ENCODE measurements at regions not wholly inside any gene's neighbourhood (a gene's known extent, or its start where the extent isn't known, plus 50 kb on each side); places are given as distances from the start of the nearest gene placed in this dataset.

DNA sequence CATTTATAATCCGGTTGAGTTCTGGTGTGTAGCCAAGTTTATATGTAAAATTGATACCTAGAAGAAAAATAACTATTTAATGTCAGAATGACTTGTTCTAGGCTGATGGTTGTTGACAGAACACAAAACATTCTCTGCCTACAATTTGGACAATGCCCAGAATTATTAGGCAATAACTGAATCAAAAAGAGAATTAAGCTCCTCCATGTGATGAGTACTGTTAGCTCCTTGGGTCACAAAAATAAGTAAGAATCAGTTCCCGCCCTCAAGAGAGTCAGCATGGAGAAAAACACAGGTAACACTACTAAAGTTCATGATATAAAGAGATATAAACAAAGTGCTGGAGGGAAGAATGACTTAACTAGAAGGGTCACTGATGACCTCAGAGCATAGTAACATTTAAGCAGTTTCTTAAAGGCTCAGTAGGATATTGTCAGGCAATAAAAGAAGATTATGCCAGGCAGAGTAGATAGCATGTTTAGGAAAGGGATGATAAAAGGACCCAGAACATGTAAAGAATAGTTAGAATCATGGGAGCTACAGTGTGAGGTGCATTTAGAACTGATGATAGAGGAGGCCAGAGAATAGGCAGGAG, 200.5 kb upstream of the ACTBL2 start:
- no peaks in the 10 kb centered on the region for H3K36me3 ChIP-seq
- peaks cover 10% of the 10 kb centered on the region for H3K4me1 ChIP-seq
- DNase-seq: no peak

DNA sequence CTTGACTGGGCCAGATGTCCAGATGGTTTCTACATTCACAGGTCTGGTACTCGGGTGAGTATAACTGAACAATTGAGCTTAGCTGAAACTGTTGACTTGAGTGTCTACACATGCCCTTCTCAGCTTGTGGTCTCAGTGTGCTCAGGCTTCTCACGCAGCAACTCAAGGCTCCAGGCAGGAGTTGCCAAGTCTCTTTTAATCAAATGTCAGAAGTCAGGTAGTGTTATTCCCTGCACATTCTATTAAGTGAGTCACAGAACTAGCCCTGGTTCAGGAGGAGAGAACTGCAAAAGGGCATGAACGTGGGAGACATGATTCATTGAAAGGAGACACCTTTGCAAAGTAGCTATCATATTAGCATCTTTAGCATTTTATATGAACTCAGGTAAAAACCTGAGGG, 199.3 kb upstream of the ACTBL2 start:
- Histone ChIP-seq H3K4me1 (peaks cover 13% of the 10 kb centered on the region), H3K9me3 (replicated peaks) (no peaks in the 10 kb centered on the region), H3K4me3 (no peak overlapping the region), H3K36me3 (no peaks in the 10 kb centered on the region), H3K27me3 (ENCODE audit: low read depth) (no peaks in the 10 kb centered on the region), H3K27ac (replicated peaks) (no peak overlapping the region)
- TF ChIP-seq, protein P1, sequence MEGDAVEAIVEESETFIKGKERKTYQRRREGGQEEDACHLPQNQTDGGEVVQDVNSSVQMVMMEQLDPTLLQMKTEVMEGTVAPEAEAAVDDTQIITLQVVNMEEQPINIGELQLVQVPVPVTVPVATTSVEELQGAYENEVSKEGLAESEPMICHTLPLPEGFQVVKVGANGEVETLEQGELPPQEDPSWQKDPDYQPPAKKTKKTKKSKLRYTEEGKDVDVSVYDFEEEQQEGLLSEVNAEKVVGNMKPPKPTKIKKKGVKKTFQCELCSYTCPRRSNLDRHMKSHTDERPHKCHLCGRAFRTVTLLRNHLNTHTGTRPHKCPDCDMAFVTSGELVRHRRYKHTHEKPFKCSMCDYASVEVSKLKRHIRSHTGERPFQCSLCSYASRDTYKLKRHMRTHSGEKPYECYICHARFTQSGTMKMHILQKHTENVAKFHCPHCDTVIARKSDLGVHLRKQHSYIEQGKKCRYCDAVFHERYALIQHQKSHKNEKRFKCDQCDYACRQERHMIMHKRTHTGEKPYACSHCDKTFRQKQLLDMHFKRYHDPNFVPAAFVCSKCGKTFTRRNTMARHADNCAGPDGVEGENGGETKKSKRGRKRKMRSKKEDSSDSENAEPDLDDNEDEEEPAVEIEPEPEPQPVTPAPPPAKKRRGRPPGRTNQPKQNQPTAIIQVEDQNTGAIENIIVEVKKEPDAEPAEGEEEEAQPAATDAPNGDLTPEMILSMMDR (IDR thresholded peaks at IDR 0.05; ENCODE audit: borderline replicate concordance): no peak
- DNase-seq: no peak
- intact Hi-C loops (cut with micrococcal nuclease): no loop called here

More for the DNA sequence above, 200.5 kb upstream of the ACTBL2 start:
- intact Hi-C loops (cut with micrococcal nuclease): no loop called here
- H3K27ac ChIP-seq (replicated peaks): no peak overlapping the region
- H3K9me3 ChIP-seq (replicated peaks): no peaks in the 10 kb centered on the region
- H3K4me3 ChIP-seq: no peak overlapping the region
- TF ChIP-seq, protein P1 (IDR thresholded peaks at IDR 0.05; ENCODE audit: borderline replicate concordance): no peak
- no peaks in the 10 kb centered on the region for H3K27me3 ChIP-seq (ENCODE audit: low read depth)

DNA sequence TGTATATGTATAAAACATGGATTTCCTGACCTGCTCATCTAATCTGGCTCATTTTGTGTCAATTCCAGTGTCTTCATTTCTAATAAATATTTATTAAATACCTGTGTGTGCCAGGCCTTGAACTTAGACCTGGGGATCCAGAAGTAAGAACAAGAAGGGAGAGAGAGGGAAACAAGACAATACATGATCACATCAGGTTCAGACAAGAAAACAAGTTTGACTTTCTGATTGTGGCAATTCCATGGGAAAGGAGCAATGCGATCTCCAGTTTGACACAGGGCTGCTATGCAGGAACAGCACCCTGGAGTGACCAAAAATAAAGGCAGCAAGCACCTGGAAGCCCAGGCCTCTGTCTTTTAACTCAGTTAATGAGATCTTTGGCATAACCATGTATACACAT, 198.1 kb upstream of the ACTBL2 start:
- no peak overlapping the region for H3K27ac ChIP-seq (replicated peaks)
- TF ChIP-seq, protein P1 (IDR thresholded peaks at IDR 0.05; ENCODE audit: borderline replicate concordance): no peak
- DNase-seq: no peak
- no peak overlapping the region for H3K4me3 ChIP-seq
- peaks cover 18% of the 10 kb centered on the region for H3K4me1 ChIP-seq
- H3K36me3 ChIP-seq: no peaks in the 10 kb centered on the region
- no peaks in the 10 kb centered on the region for H3K27me3 ChIP-seq (ENCODE audit: low read depth)
- intact Hi-C loops (cut with micrococcal nuclease): no loop called here
- no peaks in the 10 kb centered on the region for H3K9me3 ChIP-seq (replicated peaks)

DNA sequence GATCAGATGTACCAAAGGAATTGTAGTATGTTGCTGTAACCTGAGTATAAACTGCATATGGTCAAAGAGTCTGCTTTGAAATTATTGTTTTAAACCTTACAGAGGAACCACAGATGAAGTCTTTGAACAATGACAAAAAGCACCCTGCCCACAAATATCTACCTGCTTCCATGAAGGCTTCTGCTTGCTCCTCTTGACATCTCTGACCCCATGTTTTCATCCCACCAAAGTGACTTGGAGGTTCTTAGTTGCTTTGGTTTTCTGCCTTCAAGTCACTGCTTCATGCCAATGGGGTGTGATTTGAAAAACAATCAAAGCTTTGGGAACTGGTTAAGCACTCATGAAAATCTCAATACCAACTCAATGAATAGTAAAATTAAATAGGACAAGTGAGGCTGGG, 194.6 kb upstream of the ACTBL2 start:
- DNase-seq: no peak
- Histone ChIP-seq H3K36me3 (no peaks in the 10 kb centered on the region), H3K4me1 (peaks cover 8% of the 10 kb centered on the region), H3K27ac (replicated peaks) (no peak overlapping the region), H3K4me3 (no peak overlapping the region), H3K9me3 (replicated peaks) (no peaks in the 10 kb centered on the region), H3K27me3 (ENCODE audit: low read depth) (no peaks in the 10 kb centered on the region)
- TF ChIP-seq, protein P1 (IDR thresholded peaks at IDR 0.05; ENCODE audit: borderline replicate concordance): no peak
- intact Hi-C loops (cut with micrococcal nuclease): no loop called here

DNA sequence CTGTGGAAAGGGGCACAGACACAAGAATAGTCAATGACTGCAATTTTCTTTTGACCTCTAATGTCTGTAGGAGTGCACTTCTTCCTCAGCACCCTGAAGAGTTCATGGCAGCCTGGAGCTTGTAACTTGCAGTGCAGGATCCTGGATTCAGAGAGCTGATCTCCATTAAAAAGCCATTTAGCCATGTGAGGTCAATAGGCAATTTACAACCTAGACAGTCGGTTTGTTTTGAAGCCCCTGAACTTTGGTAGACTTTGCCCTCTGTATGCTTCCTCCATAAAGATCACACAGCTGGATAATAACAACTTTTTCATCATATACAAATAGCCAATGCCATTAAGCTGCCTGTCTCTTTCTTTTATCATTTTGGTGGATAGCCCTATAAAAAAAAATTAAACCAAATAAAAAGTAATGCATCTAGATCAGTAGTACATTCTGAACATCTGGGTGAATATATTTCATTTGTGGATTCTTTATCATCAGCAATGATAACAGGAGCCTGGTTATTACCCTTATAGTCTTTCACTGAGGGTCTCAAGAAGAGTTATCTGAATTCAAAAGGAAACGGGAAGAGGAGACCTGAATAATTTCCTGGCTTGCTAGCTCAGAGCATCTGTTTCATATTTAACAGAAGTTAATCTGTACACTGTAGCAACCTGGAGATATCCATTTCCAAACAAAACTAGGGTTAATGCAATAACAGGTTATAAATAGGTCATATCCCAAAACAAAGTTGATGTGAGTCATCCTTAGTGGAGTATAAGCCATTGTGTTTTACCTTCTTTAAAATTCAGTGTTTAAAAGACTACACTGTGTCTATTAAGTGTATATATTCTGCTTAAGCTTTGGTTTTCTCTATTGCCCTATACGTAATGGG, 193.8 kb upstream of the ACTBL2 start:
- no peak overlapping the region for H3K4me3 ChIP-seq
- peaks cover 8% of the 10 kb centered on the region for H3K4me1 ChIP-seq
- no peak overlapping the region for H3K27ac ChIP-seq (replicated peaks)
- intact Hi-C loops (cut with micrococcal nuclease): no loop called here
- H3K36me3 ChIP-seq: no peaks in the 10 kb centered on the region
- no peaks in the 10 kb centered on the region for H3K9me3 ChIP-seq (replicated peaks)
- no peak for DNase-seq
- TF ChIP-seq, protein P1 (IDR thresholded peaks at IDR 0.05; ENCODE audit: borderline replicate concordance): no peak
- no peaks in the 10 kb centered on the region for H3K27me3 ChIP-seq (ENCODE audit: low read depth)
